Parathyroid adenoma (tissue), 2 donors: ENCODE measurements at regions not wholly inside any gene's neighbourhood (a gene's known extent, or its start where the extent isn't known, plus 50 kb on each side); places are given as distances from the start of the nearest gene placed in this dataset.

Experiments used
- H2AFZ ChIP-seq: fragments of 300-600 bp; sonication (generic); one replicate; pipeline ENCODE4 v1.7.0; 2017; ENCODE audit warnings: antibody characterized with exemption, mild to moderate bottlenecking
- H3K27ac ChIP-seq: fragments of 300-600 bp; sonication (generic); one replicate; pipeline ENCODE4 v1.7.0; 2017
- H3K27me3 ChIP-seq: fragments of 300-600 bp; sonication (generic); one replicate; pipeline ENCODE4 v1.7.0; 2017; ENCODE audit warnings: low read length; ENCODE audit not compliant: control insufficient read depth, insufficient read depth
- H3K36me3 ChIP-seq: fragments of 300-600 bp; sonication (generic); one replicate; pipeline ENCODE4 v1.7.0; 2017; ENCODE audit warnings: low read length; ENCODE audit not compliant: control insufficient read depth, insufficient read depth
- H3K4me1 ChIP-seq: fragments of 300-600 bp; sonication (generic); one replicate; pipeline ENCODE4 v1.7.0; 2017; ENCODE audit warnings: control low read depth
- H3K4me2 ChIP-seq: fragments of 300-600 bp; sonication (generic); one replicate; pipeline ENCODE4 v1.7.0; 2017; ENCODE audit warnings: low read length
- H3K4me3 ChIP-seq: fragments of 300-600 bp; sonication (generic); one replicate; pipeline ENCODE4 v1.7.0; 2017; ENCODE audit warnings: low read depth, low read length
- H3K79me2 ChIP-seq: fragments of 300-600 bp; sonication (generic); one replicate; pipeline ENCODE4 v1.7.0; 2017; ENCODE audit warnings: control low read depth
- H3K9ac ChIP-seq: fragments of 300-600 bp; sonication (generic); one replicate; pipeline ENCODE4 v1.7.0; 2017; ENCODE audit warnings: mild to moderate bottlenecking
- H3K9me3 ChIP-seq: fragments of 300-600 bp; sonication (generic); one replicate; pipeline ENCODE4 v1.7.0; 2017; ENCODE audit warnings: low read length; ENCODE audit not compliant: control insufficient read depth
- TF ChIP-seq, protein P1 (sequence below): fragments of 300-600 bp; sonication (generic); IDR thresholded peaks from one replicate; pipeline ENCODE4 v1.7.0; 2017; ENCODE audit warnings: antibody characterized with exemption, mild to moderate bottlenecking
- donor health status: primary hyperparathyroidism.

DNA sequence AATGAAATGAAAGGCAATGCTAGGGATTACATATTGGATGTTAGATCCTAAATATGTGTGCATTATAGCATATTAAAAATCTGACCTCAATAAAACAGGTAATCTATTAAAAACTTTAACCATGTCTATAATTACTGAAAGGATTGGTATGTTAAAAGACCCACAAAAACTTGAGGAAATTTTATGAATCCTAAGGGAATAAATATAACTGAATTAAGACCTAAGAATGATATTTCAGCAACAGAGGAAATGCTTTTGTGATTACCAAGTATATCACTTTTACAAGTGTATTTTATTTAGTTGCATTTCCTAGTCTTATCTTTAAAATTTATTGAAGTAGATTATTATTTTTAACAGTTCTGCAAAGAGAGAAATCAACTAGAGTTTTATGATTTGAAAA lies 571.5 kb downstream of the HDGFL1 start:
- Histone ChIP-seq H3K9ac (no peak overlapping the region), H2AFZ (no peak overlapping the region), H3K36me3 (no peaks in the 10 kb centered on the region), H3K4me3 (no peak overlapping the region), H3K4me2 (no peak overlapping the region), H3K27ac (no peak overlapping the region), H3K79me2 (no peaks in the 10 kb centered on the region), H3K4me1 (no peaks in the 10 kb centered on the region), H3K9me3 (no peaks in the 10 kb centered on the region), H3K27me3 (no peaks in the 10 kb centered on the region)
- TF ChIP-seq, protein P1, sequence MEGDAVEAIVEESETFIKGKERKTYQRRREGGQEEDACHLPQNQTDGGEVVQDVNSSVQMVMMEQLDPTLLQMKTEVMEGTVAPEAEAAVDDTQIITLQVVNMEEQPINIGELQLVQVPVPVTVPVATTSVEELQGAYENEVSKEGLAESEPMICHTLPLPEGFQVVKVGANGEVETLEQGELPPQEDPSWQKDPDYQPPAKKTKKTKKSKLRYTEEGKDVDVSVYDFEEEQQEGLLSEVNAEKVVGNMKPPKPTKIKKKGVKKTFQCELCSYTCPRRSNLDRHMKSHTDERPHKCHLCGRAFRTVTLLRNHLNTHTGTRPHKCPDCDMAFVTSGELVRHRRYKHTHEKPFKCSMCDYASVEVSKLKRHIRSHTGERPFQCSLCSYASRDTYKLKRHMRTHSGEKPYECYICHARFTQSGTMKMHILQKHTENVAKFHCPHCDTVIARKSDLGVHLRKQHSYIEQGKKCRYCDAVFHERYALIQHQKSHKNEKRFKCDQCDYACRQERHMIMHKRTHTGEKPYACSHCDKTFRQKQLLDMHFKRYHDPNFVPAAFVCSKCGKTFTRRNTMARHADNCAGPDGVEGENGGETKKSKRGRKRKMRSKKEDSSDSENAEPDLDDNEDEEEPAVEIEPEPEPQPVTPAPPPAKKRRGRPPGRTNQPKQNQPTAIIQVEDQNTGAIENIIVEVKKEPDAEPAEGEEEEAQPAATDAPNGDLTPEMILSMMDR: no peak

GRCh38 chr6:23145781-23146180 lies 576.4 kb downstream of the HDGFL1 start:
- Histone ChIP-seq H3K79me2 (no peaks in the 10 kb centered on the region), H3K9ac (no peak overlapping the region), H3K27ac (no peak overlapping the region), H3K4me2 (no peak overlapping the region), H2AFZ (no peak overlapping the region), H3K4me1 (no peaks in the 10 kb centered on the region), H3K36me3 (no peaks in the 10 kb centered on the region), H3K4me3 (no peak overlapping the region), H3K27me3 (no peaks in the 10 kb centered on the region), H3K9me3 (no peaks in the 10 kb centered on the region)
- TF ChIP-seq, protein P1: no peak

DNA sequence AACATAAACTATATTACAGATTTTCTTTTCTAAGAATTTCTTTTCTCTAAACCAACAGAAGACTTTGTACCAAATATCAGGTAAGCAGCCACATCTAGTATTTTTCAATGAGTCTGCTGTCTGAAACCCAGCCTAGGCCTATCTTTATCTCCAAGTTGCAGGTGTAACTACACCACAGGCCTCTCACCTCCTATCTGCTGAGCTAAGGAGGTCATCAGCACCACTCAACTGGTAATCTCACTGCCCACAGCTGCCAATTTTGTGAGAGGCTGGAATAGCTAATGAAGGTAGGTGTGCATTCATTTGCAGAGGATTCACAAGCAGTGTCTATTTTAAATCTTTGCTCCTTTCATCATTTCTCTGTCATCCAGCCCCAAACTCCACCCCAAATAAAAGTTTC lies 584.8 kb downstream of the HDGFL1 start:
- no peaks in the 10 kb centered on the region for H3K79me2 ChIP-seq
- TF ChIP-seq, protein P1: no peak
- H3K36me3 ChIP-seq: no peaks in the 10 kb centered on the region
- no peak overlapping the region for H3K27ac ChIP-seq
- H3K9me3 ChIP-seq: no peaks in the 10 kb centered on the region
- H3K9ac ChIP-seq: no peak overlapping the region
- no peak overlapping the region for H2AFZ ChIP-seq
- H3K27me3 ChIP-seq: no peaks in the 10 kb centered on the region
- H3K4me3 ChIP-seq: no peak overlapping the region
- no peak overlapping the region for H3K4me2 ChIP-seq
- no peaks in the 10 kb centered on the region for H3K4me1 ChIP-seq

DNA sequence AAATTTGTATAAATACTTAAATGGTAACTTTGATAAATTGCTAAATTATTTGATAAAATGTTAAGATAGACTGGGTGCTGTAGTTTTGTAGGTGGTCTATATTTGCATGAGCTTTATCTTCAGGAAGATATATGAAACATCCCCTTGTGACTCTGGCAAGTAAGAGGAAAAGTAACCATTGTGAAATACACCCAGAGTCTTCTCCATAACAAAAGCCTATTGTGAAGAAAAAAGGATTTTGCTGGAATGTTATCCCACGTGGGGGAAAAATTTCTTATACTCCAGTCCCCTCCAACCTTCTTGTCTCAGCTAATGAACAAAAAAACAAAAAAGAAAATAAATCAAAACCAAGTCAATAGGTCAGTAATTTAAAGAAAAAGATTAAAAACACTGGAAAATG lies 600.7 kb downstream of the HDGFL1 start:
- no peaks in the 10 kb centered on the region for H3K79me2 ChIP-seq
- TF ChIP-seq, protein P1: no peak

GRCh38 chr6:23173234-23173633 lies 603.9 kb downstream of the HDGFL1 start:
- TF ChIP-seq, protein P1: no peak

More for the DNA sequence above, 600.7 kb downstream of the HDGFL1 start:
- H2AFZ ChIP-seq: no peak overlapping the region
- H3K9me3 ChIP-seq: no peaks in the 10 kb centered on the region
- H3K4me2 ChIP-seq: no peak overlapping the region
- no peak overlapping the region for H3K9ac ChIP-seq
- H3K36me3 ChIP-seq: no peaks in the 10 kb centered on the region
- H3K27ac ChIP-seq: no peak overlapping the region
- no peaks in the 10 kb centered on the region for H3K4me1 ChIP-seq
- H3K4me3 ChIP-seq: no peak overlapping the region
- no peaks in the 10 kb centered on the region for H3K27me3 ChIP-seq

More at GRCh38 chr6:23173234-23173633, 603.9 kb downstream of the HDGFL1 start:
- no peaks in the 10 kb centered on the region for H3K36me3 ChIP-seq
- H2AFZ ChIP-seq: peak overlapping the region; percentile 48
- no peaks in the 10 kb centered on the region for H3K4me1 ChIP-seq
- H3K9ac ChIP-seq: no peak overlapping the region
- H3K27me3 ChIP-seq: no peaks in the 10 kb centered on the region
- no peak overlapping the region for H3K4me2 ChIP-seq
- no peaks in the 10 kb centered on the region for H3K79me2 ChIP-seq
- no peak overlapping the region for H3K4me3 ChIP-seq
- H3K9me3 ChIP-seq: no peaks in the 10 kb centered on the region
- no peak overlapping the region for H3K27ac ChIP-seq
